LNCaP clone FGC (cell line): ENCODE measurements at regions not wholly inside any gene's neighbourhood (a gene's known extent, or its start where the extent isn't known, plus 50 kb on each side); places are given as distances from the start of the nearest gene placed in this dataset.

ENCODE experiments used
- DNase-seq: peaks from one replicate; pipeline ENCODE4 v3.0.0-alpha.2; 2011; ENCODE audit warnings: low read depth
- H3K4me3 ChIP-seq: 2 replicates; pipeline ENCODE4 v1.5.1; 2011; ENCODE audit warnings: mild to moderate bottlenecking, low read depth, low read length, control low read depth
- CTCF ChIP-seq: IDR thresholded peaks from 2 replicates; pipeline ENCODE4 v1.5.1; 2012; ENCODE audit warnings: mild to moderate bottlenecking; ENCODE audit not compliant: control insufficient read depth, insufficient read depth; ENCODE audit errors: extremely low read depth

- TF ChIP-seq CTCF = no peak
- H3K4me3 ChIP-seq = no peak overlapping the region
- DNase-seq = no peak
These were observed 76.6 kb downstream of the EDN1 start for GRCh38 chr6:12366731-12367130.

DNA sequence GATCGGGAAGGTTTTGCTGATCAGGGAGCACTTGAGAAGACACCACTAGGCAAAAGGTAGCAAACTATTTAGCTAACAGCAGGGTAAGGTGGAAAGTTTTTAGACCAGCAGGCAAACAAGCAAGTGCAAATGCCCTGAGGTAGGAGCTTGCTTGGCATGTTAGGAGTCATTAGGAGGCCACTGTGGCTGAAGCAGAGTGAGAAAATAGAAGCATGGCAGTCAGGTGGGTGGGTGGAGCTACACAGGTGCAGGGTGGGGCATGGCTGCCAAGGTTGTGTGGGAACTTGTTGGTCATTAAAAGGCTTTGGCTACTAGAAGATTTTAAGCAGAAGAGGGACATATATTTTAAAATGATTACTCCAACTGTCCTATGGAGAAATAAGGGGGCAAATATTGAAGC is 77.3 kb downstream of the EDN1 start:
- H3K4me3 ChIP-seq = no peak overlapping the region
- no peak for TF ChIP-seq CTCF
- DNase-seq = no peak

DNA sequence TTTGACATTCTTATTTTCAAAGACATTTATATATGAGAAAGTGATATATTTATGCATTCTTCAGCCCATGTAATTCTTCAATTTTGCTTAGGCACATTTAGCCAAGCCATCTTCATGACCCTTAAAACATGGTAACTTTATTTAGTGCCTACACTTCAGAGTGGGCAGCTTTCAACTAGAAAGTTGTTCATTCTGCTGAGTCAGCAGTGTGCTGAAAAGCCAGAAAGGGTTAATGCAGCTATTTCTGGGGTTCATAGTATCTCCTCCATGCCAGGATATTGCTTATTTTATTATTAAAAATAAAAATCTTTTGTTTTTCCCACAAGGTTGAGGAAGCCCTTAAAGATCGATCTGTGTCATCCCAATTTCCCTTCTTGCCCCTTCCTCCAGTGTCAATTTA is 79.2 kb downstream of the EDN1 start:
- no peak for TF ChIP-seq CTCF
- H3K4me3 ChIP-seq = no peak overlapping the region
- no peak for DNase-seq

- no peak for TF ChIP-seq CTCF
- no peak for DNase-seq
- H3K4me3 ChIP-seq = no peak overlapping the region
These were observed 79.7 kb downstream of the EDN1 start for GRCh38 chr6:12369781-12370262.

DNA sequence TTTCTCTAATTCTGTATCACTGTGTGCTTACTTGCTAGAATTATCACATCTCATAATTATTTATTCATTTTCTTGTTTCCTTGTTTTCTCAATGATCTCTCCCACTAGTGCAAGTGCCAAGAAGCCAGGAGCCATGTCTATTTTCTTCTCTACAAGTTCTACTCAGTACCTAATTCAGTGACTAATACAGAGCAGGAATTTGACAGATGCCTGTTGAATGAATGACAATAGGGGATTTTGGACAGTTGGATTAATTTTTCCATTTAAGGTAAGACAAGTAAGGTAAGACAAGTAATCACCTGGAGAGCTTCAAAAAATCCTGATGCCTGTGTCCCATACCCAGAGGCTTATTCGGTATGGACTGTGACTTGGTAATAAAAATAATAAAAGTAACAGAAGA is 81.0 kb downstream of the EDN1 start:
- DNase-seq = no peak
- no peak overlapping the region for H3K4me3 ChIP-seq
- no peak for TF ChIP-seq CTCF

GRCh38 chr6:12371641-12372146 is 81.5 kb downstream of the EDN1 start:
- peak; percentile 21 for DNase-seq
- no peak for TF ChIP-seq CTCF
- H3K4me3 ChIP-seq = no peak overlapping the region

- no peak for TF ChIP-seq CTCF
- no peak for DNase-seq
- no peak overlapping the region for H3K4me3 ChIP-seq
These were observed 89.0 kb downstream of the EDN1 start for GRCh38 chr6:12379181-12379580.
